HG02852 (cell line): ENCODE measurements at regions not wholly inside any gene's neighbourhood (a gene's known extent, or its start where the extent isn't known, plus 50 kb on each side); places are given as distances from the start of the nearest gene placed in this dataset.

Experiments
- ATAC-seq: cut with Tn5 transposase; IDR thresholded peaks from one replicate; pipeline ENCODE4 v1.9.1; 2021; ENCODE audit warnings: mild to moderate bottlenecking, moderate library complexity; ENCODE audit not compliant: unreplicated experiment

DNA sequence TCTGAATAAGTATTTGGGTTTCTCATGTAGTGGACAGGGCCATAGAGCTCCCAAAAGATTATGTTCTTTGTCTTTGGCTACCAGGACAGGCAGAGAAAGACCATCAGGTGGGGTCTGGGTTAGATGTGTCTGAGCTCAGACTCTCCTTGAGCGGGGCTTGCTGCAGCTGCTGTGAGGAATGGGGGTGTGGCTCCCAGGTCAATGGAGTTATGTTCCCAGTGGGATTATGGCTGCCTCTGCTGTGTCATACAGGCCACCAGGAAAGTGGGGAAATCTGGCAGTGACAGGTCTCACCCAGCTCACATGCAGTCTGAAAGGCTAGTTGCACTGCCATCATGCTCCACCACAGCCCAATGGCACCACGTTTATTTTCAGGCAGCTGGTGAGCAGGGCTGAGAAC is 97.0 kb upstream of the FERD3L start:
- ATAC-seq, result no peak

DNA sequence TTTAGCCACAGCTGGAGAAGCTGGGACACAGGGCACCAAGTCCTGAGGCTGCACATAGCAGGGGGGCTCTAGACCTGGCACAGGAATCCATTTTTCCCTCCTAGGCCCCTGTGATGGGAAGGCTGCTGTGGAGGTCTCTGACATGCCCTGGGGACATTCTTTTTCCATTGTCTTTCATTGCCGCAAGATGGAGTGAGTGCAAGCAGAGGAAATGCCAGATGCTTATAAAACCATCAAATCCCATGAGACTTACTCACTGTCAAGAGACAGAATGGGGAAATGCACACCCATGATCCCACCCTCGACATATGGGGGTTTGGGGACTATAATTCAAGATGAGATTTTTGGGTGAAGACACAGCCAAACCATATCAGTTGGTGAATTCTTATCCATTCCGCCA is 94.7 kb upstream of the FERD3L start:
- ATAC-seq, result no peak

DNA sequence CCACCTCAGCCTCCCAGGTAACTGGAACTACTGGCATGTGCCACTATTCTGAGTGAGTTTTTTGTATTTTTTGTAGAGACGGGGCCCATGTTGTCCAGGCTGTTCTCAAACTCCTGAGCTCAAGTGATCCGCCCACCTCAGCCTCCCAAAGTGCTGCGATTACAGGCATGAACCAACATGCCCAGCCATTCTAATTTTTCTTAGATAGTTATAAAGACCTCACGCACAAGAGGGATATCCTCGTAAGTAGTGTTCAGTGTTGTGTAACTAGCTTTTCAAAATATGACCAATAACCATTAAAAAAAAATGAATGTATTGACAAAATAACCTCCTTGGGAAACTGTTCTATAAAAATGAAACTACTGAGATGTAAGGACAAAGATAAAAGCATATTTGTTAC is 90.5 kb upstream of the FERD3L start:
- no peak for ATAC-seq

DNA sequence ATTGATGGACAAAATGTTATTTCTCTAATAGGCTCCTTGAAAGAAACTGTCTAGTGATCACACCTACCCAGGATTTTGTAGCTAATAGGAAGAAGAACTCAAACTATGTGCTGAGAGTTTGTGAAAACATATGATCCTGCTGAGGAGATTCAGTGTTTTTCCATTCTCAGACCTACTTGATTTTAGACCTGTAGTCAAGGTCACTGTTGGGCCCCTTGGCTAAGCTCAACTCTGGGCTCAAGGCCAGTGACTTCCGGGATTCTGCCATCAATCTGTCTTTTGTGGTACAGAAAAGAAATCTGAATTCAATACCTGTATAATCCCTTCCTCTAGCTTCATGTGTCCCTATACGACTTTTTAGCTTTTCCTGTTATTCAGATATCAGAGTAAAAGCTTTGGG is 79.7 kb upstream of the FERD3L start:
- ATAC-seq, result no peak

DNA sequence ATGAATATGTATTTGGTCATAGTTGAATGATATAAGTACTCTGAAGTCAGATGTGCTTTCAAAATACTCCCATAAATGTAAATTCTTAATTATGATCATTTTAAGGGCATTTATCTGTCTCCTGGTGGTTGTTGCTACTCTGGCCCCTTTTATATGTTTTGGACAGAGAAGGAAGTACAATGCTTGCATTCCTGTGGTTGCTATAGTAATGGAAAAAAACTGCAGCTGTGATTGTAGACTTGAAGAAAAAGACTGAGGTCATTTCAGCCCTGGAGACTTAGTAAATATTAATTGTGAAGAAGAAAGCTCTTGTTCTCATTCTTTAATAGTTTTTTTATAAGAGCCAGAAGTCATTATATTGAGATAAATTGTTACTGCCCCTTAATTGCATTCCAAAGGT is 70.2 kb upstream of the FERD3L start:
- ATAC-seq, result no peak

DNA sequence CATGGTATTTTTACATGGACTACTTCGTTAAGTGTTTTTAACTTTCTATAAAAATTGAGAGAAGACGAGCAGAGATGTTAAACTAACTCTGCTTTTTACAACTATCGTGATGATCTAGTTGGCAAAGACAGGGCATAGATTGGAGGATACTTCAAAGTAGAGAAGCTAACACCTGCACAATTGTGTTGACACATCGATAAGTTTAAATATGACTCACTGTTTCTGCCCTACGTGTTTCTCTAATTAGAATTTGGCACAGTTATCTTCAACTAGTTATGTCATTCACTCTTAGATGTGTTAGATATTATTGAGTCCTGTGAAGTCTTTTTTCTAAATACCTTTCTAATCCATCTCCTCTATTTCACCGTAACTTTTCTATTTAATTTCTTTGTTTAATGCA is 68.5 kb upstream of the FERD3L start:
- no peak for ATAC-seq

DNA sequence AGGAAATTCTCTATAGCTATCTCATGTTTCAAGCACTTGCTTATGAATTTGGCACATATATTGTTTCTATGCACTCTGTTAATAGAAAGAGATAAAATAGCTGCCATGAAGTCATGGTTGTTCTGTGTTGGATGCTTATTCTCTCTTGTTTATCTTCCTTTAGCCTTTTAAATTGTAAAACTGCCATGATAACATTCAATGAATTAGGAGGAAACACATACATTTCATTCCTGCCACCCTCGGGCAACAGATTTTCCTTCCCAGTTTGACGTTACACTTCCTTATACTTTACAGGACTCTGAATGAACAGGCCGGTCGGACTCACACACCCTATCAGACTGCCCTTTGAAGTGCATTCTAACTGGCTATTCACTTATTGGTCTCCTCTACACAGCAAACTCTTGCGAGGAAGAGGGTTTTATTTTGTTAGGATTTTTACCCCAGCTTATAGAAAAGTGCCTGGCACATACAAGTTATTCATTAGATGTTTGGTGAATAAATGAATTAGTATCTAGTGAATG is 65.7 kb upstream of the FERD3L start:
- ATAC-seq, result no peak

DNA sequence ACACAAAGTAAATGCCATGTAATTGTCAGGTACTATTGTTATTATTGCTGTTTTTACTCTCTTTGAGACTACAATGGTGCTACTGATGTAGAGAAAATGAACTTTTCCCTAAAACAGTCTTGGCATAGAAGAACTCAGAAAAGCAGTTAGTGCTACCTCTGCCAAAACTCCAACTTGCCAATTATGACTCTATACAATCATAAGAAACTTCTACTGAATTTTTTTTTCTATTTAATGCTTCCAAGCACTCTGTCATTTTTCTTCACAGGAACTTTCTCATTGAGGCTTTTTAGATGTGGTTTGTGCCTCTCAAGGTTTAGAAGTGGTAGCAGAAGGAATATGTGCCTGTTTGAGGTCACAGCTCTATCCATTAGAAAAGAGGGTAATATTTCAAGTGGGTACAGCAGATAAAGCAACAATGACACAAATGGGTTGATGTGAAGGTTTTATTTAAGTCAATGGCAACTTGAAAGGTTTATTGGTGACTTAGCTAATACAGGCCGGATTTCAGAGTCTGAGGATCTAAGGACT is 64.0 kb upstream of the FERD3L start:
- no peak for ATAC-seq

DNA sequence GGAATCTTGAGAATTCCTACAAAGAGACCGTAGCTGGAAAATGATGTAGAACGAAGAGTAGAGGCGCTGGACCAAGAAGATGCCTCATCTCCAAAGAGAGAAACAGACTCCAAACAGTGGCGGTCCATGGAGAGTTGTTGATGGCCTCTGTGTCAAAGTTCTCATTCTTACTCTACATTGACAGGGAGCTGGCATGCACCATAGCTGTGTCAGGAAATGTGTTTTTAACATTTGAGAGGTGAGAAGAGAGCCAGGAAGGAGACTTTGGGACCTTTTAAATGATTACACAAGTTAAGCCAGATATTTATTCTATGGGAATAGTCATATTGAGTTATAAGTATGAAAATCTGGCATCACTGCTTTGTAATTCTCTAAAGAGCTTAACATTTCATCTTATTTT is 61.5 kb upstream of the FERD3L start:
- no peak for ATAC-seq

DNA sequence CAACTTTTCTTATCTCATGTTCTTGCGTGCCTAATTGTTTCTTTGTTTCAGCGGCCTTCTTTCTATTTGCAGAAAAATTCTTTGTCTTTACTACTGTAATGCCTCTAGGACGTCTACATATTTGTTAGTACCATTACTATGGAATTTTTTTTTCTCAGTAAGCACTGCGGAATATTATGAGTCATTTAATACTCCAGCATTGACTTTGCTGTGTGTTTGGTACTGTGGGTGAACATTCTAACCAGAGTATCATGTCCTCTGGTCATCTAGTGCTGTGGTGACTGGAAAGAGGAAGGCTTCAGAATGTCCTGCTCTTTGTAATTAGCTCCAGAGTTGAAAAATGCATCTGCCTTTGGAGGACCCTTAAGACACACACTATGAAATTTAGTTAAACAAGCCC is 58.5 kb upstream of the FERD3L start:
- no peak for ATAC-seq

DNA sequence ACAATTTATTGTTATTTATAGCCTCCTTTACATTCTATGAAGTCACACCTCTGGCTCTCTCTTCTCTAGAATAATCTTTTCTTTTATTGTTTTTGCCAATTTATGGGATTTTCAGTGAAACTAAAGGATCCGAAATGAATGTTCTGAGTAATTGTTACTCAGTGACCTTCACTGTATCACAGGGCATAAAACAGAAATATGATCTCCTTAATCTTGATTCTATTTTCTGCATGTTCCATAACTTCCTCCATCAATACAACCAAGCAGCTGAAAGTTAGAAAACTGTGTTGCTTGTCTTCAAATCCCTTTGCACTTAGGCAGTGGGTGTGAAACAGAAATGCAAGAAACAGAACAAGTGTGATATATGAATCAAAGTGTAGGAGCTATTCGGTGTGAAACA is 57.4 kb upstream of the FERD3L start:
- no peak for ATAC-seq
